ENCODE measurements at regions not wholly inside any gene's neighbourhood (a gene's known extent, or its start where the extent isn't known, plus 50 kb on each side); places are given as distances from the start of the nearest gene placed in this dataset.
"Not testable (repeated sequence)": the region's sequence is repeated elsewhere in the genome, so short reads cannot be mapped to it uniquely, and the experiment has no call there.

- DNase-seq (ENCODE audit: low spot score), result no peak
Measured at GRCh38 chr3:18538463-18539230, 113.5 kb upstream of the SATB1 start.

GRCh38 chr3:18533039-18533438 is 107.9 kb upstream of the SATB1 start:
- no peak for DNase-seq (ENCODE audit: low spot score)

- DNase-seq (ENCODE audit: low spot score), result peak; percentile 61
Measured at GRCh38 chr3:18531662-18532061, 106.5 kb upstream of the SATB1 start.

- DNase-seq (ENCODE audit: low spot score), result no peak
Measured at GRCh38 chr3:18529631-18530030, 104.5 kb upstream of the SATB1 start.

- no peak for DNase-seq (ENCODE audit: low spot score)
Measured at GRCh38 chr3:18527691-18528090, 102.6 kb upstream of the SATB1 start.

GRCh38 chr3:18526667-18527066 is 101.5 kb upstream of the SATB1 start:
- no peak for DNase-seq (ENCODE audit: low spot score)

- DNase-seq (ENCODE audit: low spot score), result not testable (repeated sequence)
Measured at GRCh38 chr3:18516170-18516569, 91.0 kb upstream of the SATB1 start.

GRCh38 chr3:18513091-18513490 is 88.0 kb upstream of the SATB1 start:
- no peak for DNase-seq (ENCODE audit: low spot score)

- peak; percentile 6 for DNase-seq (ENCODE audit: low spot score)
Measured at GRCh38 chr3:18512007-18512406, 86.9 kb upstream of the SATB1 start.

- no peak for DNase-seq (ENCODE audit: low spot score)
Measured at GRCh38 chr3:18510947-18511346, 85.8 kb upstream of the SATB1 start.

- DNase-seq (ENCODE audit: low spot score), result no peak
Measured at GRCh38 chr3:18507333-18507732, 82.2 kb upstream of the SATB1 start.

- DNase-seq (ENCODE audit: low spot score), result no peak
Measured at GRCh38 chr3:18505056-18505455, 79.9 kb upstream of the SATB1 start.

- DNase-seq (ENCODE audit: low spot score), result peak; percentile 42
Measured at GRCh38 chr3:18501679-18502343, 76.7 kb upstream of the SATB1 start.

GRCh38 chr3:18500322-18500721 is 75.2 kb upstream of the SATB1 start:
- DNase-seq (ENCODE audit: low spot score), result peak; percentile 8

- peak; percentile 16 for DNase-seq (ENCODE audit: low spot score)
Measured at GRCh38 chr3:18499301-18499700, 74.2 kb upstream of the SATB1 start.

- DNase-seq (ENCODE audit: low spot score), result no peak
Measured at GRCh38 chr3:18494251-18494650, 69.1 kb upstream of the SATB1 start.

GRCh38 chr3:18489939-18490338 is 64.8 kb upstream of the SATB1 start:
- peak; percentile 19 for DNase-seq (ENCODE audit: low spot score)

GRCh38 chr3:18483226-18483625 is 58.1 kb upstream of the SATB1 start:
- no peak for DNase-seq (ENCODE audit: low spot score)

GRCh38 chr3:18481946-18482548 is 56.9 kb upstream of the SATB1 start:
- DNase-seq (ENCODE audit: low spot score), result no peak

- DNase-seq (ENCODE audit: low spot score), result no peak
Measured at GRCh38 chr3:18477620-18478019, 52.5 kb upstream of the SATB1 start.
